ENCODE measurements at regions not wholly inside any gene's neighbourhood (a gene's known extent, or its start where the extent isn't known, plus 50 kb on each side); places are given as distances from the start of the nearest gene placed in this dataset.

GRCh38 chr6:15107644-15108382, 138.1 kb upstream of the JARID2 start:
- ATAC-seq = no peak
- no peak for TF ChIP-seq JUN (CRISPR knock-in tag; IDR thresholded peaks at IDR 0.05)
- no peak for TF ChIP-seq ESRRA (CRISPR knock-in tag; IDR thresholded peaks at IDR 0.05; ENCODE audit: borderline replicate concordance)
- no peak for TF ChIP-seq ERG (CRISPR knock-in tag; IDR thresholded peaks at IDR 0.05)
- TF ChIP-seq ZSCAN18 (CRISPR knock-in tag; IDR thresholded peaks at IDR 0.05) = no peak
- POLR2A ChIA-PET = interaction anchor here (0.5 to 0.6 kb wide), 3 partner anchors 13 to 135 kb away, joined by 3 to 6 read pairs (median 4); no protein-coding TSS in a partner anchor

GRCh38 chr6:15108383-15108715, 137.5 kb upstream of the JARID2 start:
- peaks cover 3% of the 10 kb centered on the region; the same call in 1 of the 2 replicates for H3K36me3 Mint-ChIP-seq
- POLR2A ChIA-PET = interaction anchor here (0.5 kb wide), 2 partner anchors 14 to 28 kb away, joined by 3 to 4 read pairs; no protein-coding TSS in a partner anchor
- H3K9me3 Mint-ChIP-seq = peaks cover 3% of the 10 kb centered on the region
- no peaks in the 10 kb centered on the region for H3K27me3 Mint-ChIP-seq (ENCODE audit: low read depth)
- DNase-seq (ENCODE audit: low spot score) (no peak), ATAC-seq (no peak)
- H3K27ac Mint-ChIP-seq = no peak overlapping the region
- CTCF ChIA-PET = no interaction called here
- H3K4me1 Mint-ChIP-seq = peaks cover 4% of the 10 kb centered on the region; the same call in 1 of the 2 replicates
- H3K4me3 Mint-ChIP-seq = no peak overlapping the region
- TF ChIP-seq MAX (CRISPR knock-in tag; IDR thresholded peaks at IDR 0.05) (no peak), STAT6 (CRISPR knock-in tag; conservative IDR thresholded peaks at IDR 0.05; ENCODE audit: low read depth) (no peak), OVOL2 (CRISPR knock-in tag; IDR thresholded peaks at IDR 0.05; ENCODE audit: borderline replicate concordance) (no peak), ERG (CRISPR knock-in tag; IDR thresholded peaks at IDR 0.05) (no peak), PRDM15 (CRISPR knock-in tag; IDR thresholded peaks at IDR 0.05) (no peak), RORB (CRISPR knock-in tag; IDR thresholded peaks at IDR 0.05) (no peak), TEAD1 (CRISPR knock-in tag; IDR thresholded peaks at IDR 0.05) (no peak), FOXP1 (CRISPR knock-in tag; IDR thresholded peaks at IDR 0.05; ENCODE audit: borderline replicate concordance) (no peak), FOXP4 (CRISPR knock-in tag; IDR thresholded peaks at IDR 0.05) (no peak), IRF1 (CRISPR knock-in tag; IDR thresholded peaks at IDR 0.05) (no peak), IRF2 (CRISPR knock-in tag; IDR thresholded peaks at IDR 0.05; ENCODE audit: borderline replicate concordance, low read depth) (no peak), ZNF121 (CRISPR knock-in tag; IDR thresholded peaks at IDR 0.05) (no peak), ZNF138 (CRISPR knock-in tag; conservative IDR thresholded peaks at IDR 0.05) (no peak)

More at GRCh38 chr6:15107644-15108382, 138.1 kb upstream of the JARID2 start:
- CTCF ChIA-PET = no interaction called here
- no peak for DNase-seq (ENCODE audit: low spot score)
- H3K4me1 Mint-ChIP-seq = peaks cover 4% of the 10 kb centered on the region; the same call in 1 of the 2 replicates
- peaks cover 3% of the 10 kb centered on the region; the same call in 1 of the 2 replicates for H3K36me3 Mint-ChIP-seq
- H3K27me3 Mint-ChIP-seq (ENCODE audit: low read depth) = no peaks in the 10 kb centered on the region
- peaks cover 3% of the 10 kb centered on the region for H3K9me3 Mint-ChIP-seq
- H3K4me3 Mint-ChIP-seq = no peak overlapping the region
- H3K27ac Mint-ChIP-seq = no peak overlapping the region
